Activated CD4-positive, CD25-positive, alpha-beta regulatory T cell (primary cell): ENCODE measurements at regions not wholly inside any gene's neighbourhood (a gene's known extent, or its start where the extent isn't known, plus 50 kb on each side); places are given as distances from the start of the nearest gene placed in this dataset.

ENCODE experiments used
- DNase-seq, 4 experiments: peaks; one replicate each; lab custom pipeline; 2025; lab: John Stamatoyannopoulos, UW

DNA sequence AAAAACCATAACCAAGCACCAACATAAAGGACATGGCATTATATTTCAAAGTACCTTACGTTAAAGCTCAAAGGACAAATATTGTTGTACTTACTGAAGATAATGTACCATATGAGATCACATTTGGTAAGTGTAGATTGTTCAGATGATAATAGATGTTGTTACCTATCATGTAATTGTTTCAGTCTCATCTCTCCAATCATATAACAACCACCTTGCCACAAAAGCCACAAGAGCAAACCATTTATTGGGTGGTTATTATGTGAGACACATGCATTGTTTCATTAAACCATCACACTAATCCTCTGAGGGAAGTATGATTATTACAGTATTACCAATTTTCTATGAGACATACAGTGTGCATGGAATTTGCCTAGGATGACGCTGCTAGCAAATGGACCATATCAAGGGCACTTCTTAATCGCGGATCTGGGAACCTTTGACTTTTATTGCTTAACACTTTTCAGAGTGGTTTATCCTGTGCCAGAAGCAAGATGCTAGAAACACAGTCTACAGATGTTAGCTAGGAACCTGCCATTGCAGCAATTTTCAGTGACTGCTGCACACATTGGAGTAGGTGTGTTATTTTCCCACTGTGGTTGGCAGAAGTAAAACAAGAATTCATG, 149.8 kb upstream of the AKIRIN2 start:
- no peak for DNase-seq

- no peak for DNase-seq
Measured at GRCh38 chr6:87848616-87849015, 146.6 kb upstream of the AKIRIN2 start.

- DNase-seq, result no peak
Measured at GRCh38 chr6:87847830-87848210, 145.8 kb upstream of the AKIRIN2 start.

GRCh38 chr6:87847135-87847829, 145.2 kb upstream of the AKIRIN2 start:
- no peak for DNase-seq

- DNase-seq, result no peak
Measured at GRCh38 chr6:87846434-87846833, 144.4 kb upstream of the AKIRIN2 start.

DNA sequence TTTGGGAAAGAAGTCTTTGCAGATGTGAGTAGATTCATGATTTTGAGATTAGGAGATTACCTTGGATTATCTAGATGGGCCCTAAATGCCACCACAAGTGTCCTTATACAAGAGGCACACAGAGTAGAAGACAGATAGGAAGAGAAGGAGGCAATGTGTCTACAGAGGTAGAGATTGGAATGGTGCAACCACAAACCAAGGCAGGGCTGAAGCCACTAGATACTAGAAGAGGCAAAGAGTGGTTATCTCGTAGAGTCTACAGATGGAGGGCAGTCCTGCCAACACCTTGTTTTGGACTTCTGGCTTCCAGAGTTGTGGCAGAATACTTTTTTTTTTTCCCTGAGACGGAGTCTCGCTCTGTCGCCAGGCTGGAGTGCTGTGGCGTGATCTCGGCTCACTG, 138.3 kb upstream of the AKIRIN2 start:
- DNase-seq, result no peak

DNA sequence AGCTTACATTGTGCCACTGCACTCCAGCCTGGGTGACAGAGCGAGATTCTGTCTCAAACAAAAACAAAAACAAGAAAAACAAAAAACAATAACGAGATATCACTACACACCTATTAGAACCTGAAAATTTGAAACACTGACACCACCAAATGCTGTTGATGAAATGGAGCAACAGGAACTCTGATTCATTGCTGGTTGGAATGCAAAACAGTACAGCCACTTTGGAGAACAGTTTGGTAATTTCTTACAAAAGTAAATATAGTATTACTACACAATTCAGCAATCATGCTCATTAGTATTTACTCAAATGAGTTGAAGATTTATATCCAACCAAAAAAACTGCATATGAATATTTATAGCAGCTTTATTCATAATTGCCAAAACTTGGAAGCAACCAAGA, 135.8 kb upstream of the AKIRIN2 start:
- DNase-seq, result no peak

- no peak for DNase-seq
Measured at GRCh38 chr6:87837444-87837843, 135.4 kb upstream of the AKIRIN2 start.

- DNase-seq, result no peak
Measured at GRCh38 chr6:87832025-87832825, 130.2 kb upstream of the AKIRIN2 start.

DNA sequence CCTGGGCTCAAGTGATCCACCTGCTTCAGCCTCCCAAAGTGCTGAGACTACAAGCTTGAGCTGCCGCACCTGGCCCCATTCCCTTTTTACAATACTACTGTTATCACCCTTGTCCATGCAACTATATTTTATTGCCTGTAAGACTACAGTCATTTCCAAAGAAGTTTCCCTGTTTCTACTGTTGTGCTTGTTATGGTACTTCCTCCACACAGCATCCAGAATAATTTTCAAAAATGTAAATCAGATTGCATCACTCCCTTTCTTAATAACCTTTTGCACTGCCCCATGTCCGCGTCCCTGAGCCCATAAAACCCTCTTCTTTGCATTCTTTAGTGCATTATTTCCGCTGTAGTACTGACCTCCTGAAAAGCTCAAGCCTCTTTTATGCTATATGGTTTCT, 128.9 kb upstream of the AKIRIN2 start:
- no peak for DNase-seq

DNA sequence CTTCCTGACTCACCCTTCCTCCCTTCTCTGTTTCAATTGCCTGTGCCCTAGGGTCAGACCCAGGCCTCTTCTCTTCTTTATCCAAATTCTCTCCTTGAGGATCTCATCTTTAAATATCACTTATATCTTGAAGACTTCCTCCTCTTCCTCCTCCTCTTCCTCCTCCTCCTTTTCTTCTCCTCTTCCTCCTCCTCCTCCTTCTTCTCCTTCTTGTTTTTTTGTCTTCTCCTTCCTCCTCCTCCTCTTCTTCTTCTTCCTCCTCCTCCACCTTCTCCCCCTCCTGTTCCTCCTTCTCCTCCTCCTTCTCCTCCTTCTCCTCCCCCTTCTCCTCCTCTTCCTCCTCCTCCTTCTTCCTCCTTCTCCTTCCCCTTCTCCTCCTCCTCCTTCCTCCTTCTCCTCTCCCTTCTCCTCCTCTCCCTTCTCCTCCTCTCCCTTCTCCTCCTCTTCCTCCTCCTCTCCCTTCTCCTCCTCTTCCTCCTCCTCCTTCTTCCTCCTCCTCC, 127.6 kb upstream of the AKIRIN2 start:
- no peak for DNase-seq

- DNase-seq, result no peak
Measured at GRCh38 chr6:87828044-87828443, 126.0 kb upstream of the AKIRIN2 start.

DNA sequence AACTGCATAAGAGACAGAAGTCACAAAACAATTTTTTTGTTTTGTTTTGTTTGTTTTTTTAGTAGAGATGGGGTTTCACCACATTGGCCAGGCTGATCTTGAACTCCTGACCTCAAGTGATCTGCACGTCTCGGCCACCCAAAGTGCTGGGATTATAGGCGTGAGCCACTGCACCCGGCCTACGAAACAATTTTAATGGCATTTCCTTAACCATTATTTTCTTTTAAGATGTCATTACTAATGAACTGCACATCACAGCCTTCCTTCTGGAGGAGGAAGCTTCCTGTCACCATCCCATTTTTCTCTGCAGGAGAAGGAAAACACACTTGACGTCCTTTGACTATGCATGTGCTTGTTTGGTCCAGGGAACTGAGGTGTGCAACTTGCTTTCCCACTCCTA, 125.3 kb upstream of the AKIRIN2 start:
- no peak for DNase-seq

DNA sequence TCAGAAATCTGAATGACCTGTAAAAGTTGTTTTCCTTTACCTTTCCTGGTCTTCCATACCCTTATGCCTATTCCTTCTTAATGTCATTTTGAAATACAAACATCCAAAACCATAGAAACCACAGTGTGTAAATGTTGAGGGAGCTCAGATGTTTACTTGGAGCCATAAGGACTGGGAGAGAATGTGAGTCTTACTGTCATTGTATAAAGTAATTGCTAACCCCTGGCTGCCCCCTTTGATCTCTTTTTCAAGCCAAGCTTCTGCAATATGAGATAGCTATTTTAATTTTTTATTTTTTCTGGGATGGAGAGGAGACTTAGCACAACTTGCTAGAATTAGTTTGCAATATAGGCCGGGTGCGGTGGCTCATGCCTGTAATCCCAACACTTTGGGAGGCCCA, 124.4 kb upstream of the AKIRIN2 start:
- DNase-seq, result no peak

- DNase-seq, result no peak
Measured at GRCh38 chr6:87825821-87826221, 123.8 kb upstream of the AKIRIN2 start.

DNA sequence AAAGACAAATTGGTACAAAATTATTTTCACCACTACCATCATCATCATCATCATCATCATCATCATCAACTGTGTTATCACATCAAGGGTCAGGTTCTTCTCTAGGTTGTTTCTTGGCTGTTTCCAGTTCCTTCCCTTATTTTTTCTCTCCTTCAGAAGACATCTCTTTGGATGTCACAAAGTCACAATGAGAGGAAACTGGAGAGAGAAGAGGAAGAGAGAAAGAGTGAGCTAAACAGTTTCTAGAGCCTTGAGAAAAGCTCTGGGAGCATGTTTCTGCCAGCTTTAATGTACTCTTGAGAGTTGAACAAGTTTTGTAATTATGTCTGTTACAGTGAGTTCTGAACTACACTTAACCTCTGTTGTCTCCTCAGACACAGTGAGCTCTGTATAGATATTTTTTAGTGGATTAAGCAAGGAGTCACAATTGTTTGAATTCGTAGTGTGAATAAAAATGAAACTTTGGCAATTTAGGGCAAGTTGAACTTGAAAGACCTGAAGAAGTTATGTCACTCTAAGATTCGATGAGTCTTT, 123.0 kb upstream of the AKIRIN2 start:
- no peak for DNase-seq

- no peak for DNase-seq
Measured at GRCh38 chr6:87822011-87822410, 120.0 kb upstream of the AKIRIN2 start.

- DNase-seq, result no peak
Measured at GRCh38 chr6:87820343-87820984, 118.4 kb upstream of the AKIRIN2 start.

DNA sequence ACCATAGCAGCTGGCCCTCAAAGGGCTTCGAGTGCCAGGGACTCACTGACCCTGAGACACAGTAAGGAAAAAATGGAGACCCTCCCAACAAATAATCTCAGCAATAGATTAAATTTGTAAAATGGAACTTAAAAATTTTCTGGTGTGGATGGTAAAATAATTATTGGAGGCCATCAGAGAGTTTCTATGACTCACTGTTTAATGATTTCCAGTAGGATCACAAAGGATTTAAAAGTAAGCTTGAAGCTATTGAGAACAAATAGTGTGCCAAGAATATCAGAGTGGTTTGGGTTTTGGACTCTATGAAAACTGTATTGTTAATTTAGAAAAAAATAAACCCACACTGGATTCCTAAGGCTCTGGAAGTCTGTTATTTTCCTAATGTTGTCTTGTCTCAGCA, 115.2 kb upstream of the AKIRIN2 start:
- no peak for DNase-seq

GRCh38 chr6:87815449-87815848, 113.4 kb upstream of the AKIRIN2 start:
- DNase-seq, result no peak

DNA sequence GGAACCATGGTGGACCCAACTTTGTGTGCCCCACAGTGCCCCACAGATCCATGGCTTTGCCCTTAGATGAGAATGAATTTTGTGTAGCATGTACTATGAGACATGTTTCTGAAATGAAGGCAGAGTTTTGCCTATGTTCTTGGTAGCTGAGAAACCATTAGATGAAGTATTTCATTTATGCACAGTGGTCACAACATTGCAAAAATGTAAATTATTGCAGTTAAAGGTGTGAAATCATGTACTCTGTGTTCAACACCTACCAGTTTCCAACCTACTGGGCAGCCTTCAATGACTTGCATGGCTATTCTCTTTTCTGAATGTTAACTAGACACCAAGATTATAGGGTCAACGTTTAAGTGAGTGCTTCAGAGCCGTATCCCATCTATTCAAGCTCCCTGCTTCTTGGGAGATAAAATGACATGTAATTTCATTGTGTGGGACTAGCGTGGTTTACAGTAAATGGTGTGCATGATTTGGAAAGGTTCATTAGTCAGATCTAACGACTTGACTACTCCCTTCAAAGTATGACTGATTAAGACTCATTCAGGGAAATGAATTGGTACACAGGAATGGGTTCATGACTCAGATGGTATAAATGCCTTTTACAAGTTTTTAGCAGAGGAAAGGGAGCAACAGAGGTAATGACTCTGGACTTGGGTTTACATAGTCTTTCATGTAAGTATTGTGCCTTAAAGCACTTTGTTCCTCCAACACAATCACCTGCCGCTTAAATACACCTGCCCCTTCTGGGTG, 106.1 kb upstream of the AKIRIN2 start:
- no peak for DNase-seq

GRCh38 chr6:87807475-87807874, 105.4 kb upstream of the AKIRIN2 start:
- no peak for DNase-seq
